B cell (primary cell): ENCODE measurements at regions not wholly inside any gene's neighbourhood (a gene's known extent, or its start where the extent isn't known, plus 50 kb on each side); places are given as distances from the start of the nearest gene placed in this dataset.

Source experiments
- EZH2 ChIP-seq: IDR thresholded peaks from 2 replicates; pipeline ENCODE4 v1.6.1; 2012; ENCODE audit warnings: borderline replicate concordance, low read depth, mild to moderate bottlenecking, moderate library complexity, low read length; ENCODE audit not compliant: insufficient read depth, poor library complexity, severe bottlenecking
- TF ChIP-seq, protein P1 (sequence below): fragments of 200-600 bp; IDR thresholded peaks from one replicate; pipeline ENCODE4 v1.8.0; 2022; ENCODE audit warnings: antibody characterized with exemption, mild to moderate bottlenecking

GRCh38 chr2:47666332-47666731 is 95.5 kb upstream of the KCNK12 start:
- TF ChIP-seq EZH2, result no peak
- TF ChIP-seq, protein P1, sequence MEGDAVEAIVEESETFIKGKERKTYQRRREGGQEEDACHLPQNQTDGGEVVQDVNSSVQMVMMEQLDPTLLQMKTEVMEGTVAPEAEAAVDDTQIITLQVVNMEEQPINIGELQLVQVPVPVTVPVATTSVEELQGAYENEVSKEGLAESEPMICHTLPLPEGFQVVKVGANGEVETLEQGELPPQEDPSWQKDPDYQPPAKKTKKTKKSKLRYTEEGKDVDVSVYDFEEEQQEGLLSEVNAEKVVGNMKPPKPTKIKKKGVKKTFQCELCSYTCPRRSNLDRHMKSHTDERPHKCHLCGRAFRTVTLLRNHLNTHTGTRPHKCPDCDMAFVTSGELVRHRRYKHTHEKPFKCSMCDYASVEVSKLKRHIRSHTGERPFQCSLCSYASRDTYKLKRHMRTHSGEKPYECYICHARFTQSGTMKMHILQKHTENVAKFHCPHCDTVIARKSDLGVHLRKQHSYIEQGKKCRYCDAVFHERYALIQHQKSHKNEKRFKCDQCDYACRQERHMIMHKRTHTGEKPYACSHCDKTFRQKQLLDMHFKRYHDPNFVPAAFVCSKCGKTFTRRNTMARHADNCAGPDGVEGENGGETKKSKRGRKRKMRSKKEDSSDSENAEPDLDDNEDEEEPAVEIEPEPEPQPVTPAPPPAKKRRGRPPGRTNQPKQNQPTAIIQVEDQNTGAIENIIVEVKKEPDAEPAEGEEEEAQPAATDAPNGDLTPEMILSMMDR, result no peak
